HG03103 (cell line): ENCODE measurements at regions not wholly inside any gene's neighbourhood (a gene's known extent, or its start where the extent isn't known, plus 50 kb on each side); places are given as distances from the start of the nearest gene placed in this dataset.
A peak's percentile ranks its signal among the peaks of the same experiment; 100 is the strongest.

Source experiments
- ATAC-seq: cut with Tn5 transposase; IDR thresholded peaks from one replicate; pipeline ENCODE4 v1.9.1; 2021; ENCODE audit warnings: low read depth; ENCODE audit not compliant: unreplicated experiment

DNA sequence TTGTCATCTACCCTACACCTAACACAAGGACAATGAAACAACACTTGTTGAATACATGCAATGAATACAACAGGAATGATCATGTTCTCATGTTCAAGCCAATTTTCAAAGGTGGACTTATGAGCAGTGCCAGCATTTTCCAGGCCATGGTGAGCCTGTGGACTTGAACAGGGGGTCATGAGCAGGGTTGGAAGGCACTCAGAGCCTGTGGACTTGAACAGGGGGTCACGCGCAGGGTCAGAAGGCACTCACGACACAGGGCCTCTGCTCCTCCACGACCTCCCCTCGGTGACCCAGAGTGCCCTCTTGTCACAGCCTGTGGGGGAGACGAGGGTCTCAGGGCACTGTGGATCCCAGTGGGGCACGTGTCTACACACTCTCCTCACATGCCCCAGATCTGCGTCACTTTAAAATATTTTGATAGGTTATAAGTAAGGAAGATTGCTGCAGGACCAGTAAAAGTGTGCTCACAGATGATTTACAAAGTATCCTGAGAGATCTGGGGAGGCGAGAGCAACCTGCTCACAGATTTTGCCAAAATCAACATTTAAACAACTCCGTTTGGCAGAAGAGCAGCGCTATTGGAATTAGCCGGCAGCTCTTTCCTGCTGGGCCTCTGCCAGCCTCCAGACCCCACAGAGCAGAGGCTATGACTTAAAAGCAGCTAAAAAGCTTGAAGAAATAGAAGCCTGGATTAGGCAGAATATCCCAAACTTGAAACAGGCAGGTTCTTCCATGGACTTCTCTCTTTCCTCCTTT is 121.9 kb downstream of the TMEM18 start:
- no peak for ATAC-seq

DNA sequence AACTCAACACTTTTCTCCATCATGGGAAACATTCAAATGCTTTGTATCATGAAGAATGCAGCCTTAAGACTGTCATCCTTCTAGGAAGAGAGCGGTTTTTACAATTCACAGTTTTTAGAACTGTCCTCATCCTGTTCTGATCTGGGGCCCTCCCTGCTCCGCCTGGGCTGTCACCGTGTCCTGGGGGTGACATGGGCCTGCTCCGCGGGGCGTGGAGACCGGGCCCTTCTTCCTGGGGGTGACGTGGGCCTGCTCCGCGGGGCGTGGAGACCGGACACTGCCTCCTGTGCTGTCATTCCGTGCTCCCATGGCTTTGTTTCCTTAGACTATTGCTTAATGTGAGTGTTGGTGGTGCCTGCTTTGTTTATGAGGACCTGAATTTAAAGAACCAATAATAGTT is 122.8 kb downstream of the TMEM18 start:
- ATAC-seq: no peak

DNA sequence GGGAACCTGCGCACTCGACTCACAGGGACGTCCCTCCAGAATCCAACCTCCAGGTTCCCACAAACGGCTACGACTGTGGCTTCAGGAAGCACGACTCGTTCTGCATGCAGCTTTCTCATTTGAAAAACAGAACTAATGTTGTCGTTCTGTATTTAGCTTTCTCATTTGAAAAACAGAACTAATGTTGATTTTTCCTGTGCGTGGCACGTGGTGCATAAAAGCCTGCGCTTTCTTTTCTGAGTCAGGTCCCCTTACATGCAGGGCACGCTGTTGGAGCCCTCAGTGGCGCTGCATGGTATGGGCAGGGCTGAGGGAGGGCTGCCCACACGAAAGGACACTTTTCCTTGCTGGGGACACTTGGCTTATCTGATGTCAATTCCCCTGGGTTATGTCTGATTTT is 124.3 kb downstream of the TMEM18 start:
- no peak for ATAC-seq

DNA sequence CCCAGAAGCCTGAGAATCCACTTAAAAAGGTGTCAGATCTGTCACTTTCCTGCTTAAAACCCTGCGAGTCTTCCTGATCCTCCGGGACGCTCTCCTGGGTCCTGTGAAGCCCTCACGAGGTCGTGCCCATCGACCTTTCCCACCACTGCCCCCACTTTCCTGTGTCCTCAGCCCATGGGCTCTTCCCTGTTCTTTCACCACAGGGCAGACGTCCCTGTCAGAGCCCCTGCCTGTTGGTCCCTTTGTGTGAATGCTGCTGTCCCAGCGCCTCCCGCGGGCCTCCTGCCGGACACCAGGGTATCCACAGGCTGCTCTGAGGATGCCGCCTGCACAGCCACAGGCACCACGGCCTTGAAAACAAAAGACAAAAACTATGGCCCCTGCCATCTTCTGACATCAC is 125.6 kb downstream of the TMEM18 start:
- no peak for ATAC-seq

DNA sequence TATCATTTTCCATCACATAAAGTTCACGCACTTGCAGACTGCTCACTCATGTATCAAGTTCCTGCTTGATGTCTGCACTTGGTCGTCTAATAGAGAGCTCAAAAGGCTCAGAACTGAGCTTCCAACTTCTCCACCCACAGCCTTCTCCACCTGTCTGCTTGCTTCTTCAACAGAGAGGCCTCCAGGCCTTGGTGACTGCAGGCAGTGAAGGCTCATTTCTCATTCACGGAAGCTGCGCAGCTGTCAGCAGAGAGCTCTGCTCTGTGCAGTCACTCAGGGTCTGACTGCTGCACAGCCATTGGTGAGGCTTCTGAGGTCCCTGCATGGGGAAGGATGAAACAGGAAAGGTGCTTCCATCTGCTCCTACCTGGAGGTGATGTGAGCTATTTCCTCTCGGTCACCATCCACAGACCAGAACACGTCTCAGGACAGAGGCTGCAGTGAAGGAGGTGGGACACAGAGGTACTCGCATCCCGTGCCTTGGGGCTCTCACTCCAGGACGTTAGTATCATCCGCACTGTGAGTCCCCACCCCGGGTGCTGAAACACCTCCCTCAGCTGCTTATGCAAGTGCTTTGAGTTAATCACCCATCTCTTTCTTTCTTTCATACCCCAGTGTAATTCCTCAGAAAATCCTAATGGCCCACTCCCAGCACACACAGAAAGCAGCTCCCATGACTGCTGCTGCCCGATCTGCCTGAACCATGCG is 126.2 kb downstream of the TMEM18 start:
- no peak for ATAC-seq

DNA sequence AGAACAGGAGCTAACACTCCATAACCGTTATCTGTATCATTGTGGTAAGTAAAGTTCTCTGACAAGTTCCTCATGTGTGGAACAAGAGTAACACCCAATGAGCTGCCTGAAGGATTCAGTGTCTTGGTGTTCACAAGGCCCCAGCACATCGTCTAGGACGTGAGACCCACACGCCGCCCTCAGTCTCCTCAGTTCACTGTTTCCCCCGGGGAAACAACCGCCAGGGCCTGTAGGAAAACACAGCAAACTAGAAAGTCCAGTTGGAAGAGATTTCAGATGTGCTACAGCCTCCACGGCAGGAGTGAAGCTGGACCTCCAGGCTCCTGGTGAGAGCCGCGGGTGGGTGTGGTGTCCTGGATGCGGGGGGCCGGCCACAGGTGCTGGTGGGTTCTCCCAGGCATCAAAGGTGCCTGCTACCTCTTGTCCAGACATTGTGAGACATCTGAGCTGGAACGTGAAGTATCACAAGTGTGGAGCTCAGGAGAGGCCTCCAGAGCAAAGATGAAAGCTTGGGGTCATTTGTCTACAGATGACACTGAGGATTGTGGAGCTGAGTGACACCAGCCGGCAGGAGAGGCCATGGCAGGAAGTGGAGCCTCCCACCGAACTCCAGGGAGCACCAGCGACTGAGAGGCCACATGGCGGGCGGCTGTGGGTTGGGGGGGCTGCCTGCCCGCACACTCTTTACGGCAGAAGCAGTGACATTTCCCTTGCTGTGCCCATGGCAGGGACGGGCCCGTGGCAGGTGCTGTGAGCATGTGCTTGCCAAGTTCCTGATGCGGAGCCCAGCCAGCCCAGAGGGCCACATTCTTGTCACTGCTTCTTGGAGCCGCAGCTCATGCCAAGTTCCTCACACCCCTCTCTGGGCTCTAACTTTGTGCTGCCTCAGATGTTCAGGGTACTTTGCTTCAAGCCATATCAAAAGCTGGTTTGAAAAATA is 131.2 kb downstream of the TMEM18 start:
- ATAC-seq: no peak

DNA sequence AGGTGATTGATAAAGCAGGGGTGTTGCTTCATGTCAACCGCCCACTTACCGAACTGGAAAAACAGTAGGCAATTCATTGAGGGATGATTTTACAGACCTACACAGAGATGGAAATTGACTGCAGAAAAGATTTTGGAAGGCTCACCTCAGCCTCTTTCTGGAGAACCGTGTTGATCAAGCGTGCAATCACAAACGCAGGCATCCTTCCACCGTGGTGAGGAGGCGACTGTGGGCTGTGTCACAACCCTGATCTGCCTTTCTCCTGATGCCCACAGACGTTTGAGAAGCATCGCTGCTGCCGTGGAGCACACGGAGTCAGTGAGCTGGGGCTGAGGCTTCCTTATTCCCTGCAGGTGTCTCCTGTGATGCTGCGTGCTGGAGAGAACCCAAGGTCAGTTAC is 132.0 kb downstream of the TMEM18 start:
- ATAC-seq: no peak

DNA sequence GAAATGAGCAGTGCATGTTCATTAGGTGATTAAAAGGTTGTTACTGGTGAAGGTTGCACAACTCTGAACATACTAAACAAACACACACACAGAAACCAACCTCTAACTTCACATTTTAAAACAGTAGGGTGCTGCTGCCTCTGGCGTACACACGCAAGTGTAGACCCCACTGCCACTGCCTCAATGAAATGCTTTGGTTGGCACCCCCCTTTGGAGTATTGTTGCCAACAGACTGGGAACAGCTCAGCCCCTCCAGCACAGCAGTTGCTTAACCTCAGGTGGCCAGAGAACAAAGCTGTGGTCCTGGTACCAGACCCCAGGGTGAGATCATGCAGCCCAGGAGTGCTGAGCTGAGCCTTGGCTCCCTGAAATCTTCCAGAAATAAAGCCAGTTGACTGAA is 138.6 kb downstream of the TMEM18 start:
- no peak for ATAC-seq

DNA sequence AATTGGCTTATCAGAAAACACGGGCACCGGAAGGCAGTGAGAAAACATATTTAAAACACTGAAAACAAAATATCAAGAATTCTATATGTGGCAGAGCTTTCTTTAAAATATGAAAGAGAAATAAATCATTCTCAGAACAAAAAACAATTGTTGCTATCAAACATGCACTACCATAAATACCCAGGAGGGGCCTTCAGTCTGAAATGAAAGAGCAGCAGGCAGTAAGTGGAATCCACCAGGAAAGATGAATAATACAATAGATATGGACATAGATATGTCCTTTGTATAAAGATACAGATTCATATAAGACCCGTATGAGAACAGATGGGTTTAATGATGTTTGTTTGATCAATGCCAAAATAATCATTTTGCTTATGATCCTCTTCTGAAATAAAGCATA is 142.0 kb downstream of the TMEM18 start:
- no peak for ATAC-seq

DNA sequence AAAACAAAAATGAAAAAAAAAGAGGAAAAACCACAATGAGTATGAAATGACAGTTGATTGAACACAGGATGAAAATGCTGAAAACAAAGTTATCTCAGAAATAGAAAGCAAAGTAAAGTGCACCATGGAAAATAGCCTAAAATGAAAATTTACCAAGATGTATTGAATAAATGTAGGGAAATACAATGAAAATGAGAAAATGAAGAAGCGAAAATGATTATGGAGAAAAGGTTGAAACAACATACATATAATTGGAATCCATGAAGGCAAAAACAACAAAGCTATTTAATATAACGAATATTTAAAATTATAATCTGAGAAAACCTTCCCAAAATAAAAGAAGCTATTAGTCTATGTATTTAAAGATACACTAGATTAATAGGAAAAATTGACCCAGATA is 147.4 kb downstream of the TMEM18 start:
- ATAC-seq: no peak

DNA sequence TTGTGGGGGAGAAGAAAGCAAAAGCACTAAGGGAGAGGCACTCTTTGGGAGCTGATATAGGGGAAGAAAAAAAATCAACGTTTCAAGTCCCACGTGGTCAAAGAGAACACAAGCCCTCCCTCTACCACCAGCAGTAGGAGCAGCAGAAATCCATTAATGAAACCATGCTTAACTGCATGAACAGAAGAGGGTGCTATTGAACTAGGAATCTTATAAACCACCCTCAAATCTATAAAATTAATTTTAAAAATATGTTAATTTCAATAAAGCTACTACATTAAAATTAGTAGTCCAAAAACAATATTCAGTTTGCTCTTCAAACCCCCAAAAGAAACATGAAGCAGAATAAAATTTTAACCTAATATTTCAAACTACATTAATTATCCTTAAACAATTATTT is 147.8 kb downstream of the TMEM18 start:
- ATAC-seq: peak; percentile 56

DNA sequence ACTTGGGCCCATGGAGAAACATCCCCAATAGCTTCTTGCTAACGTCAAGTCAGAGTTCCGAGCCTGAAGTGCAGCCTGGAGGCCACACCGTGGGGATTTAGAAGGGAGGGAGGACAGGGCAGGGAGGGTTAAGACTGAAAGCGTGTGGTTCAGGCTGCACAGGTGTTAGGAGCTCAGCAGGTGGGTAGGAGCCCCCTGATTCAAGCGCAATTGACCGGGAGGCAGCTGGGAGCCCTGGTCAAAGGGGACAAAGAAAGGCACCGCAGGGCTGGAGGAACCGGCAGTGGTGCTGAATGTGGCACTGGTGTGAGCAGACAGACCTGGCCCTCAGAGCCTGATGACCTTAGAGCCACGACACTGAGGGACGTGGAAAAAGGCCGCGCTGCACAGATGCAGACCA is 149.6 kb downstream of the TMEM18 start:
- ATAC-seq: no peak

DNA sequence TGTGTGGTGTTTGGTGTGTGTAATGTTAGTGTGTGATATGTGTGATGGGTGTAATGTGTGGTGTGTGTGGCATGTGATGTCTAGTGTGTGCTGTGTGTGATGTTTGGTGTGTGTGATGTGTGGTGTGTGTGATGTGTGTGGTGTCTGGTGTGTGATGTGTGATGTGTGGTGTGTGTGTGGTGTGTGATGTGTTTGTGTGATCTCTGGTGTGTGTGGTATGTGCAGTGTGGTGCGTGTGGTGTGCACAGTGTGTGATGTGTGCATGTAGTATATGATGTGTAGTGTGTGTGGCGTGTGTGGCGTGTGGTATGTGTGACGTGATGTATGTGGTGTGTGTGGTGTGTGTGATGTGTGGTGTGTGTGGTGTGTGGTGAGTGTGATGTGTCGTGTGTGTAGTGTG is 150.3 kb downstream of the TMEM18 start:
- ATAC-seq: no peak

DNA sequence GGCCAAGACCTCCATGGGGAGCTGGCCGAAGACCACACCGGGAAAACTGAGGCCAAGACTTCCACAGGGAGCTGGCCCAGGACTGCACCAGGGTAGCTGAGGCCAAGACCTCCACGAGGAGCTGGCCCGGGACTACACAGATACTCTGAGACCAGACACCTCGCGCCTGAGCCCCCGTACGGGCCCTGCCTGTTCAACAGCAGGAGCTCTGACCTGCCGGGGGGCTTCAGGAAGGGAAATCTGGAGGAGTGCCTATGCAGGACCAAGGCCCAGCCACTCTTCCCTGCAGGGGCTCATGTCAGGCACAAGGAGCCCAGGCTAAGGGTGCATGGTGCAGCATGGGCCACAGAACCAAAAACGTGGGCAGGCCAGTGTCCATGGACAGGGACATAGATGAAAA is 151.6 kb downstream of the TMEM18 start:
- ATAC-seq: no peak

DNA sequence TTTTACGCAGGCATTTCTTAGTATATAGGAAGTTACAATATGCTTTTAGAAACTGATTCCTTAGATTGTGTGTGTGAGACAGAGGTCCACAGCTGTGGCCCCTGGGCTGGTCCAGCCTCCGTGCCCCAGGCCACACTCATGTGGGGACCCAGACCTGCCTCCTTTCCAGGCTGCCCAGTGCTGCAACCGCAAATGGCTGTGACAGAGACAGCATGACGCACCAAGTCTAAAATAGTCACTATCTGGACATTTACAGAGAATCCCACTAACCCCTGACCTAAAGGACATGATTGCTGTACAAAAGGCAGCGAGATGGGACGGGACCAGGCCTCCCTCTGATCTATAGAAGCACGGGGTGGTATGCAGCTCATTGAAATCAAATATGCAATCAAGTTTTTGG is 152.2 kb downstream of the TMEM18 start:
- no peak for ATAC-seq

DNA sequence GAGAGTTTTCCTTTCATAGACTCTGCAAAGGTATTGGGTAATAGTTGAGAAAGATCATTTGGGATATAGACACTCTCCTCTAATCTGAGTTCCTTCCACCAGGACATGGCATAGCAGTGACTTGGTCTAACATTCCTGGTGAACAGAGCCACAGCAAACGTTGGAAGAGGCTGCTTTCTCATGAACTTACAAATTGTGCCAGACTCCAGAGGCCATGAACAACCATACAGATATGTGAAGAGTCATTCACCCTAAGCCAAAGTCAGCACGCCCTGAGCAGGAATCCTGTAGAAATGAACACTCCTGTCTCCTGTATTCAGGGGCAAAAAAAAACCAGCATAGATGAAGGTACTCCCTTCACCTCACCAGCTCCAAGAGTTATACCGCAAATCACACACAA is 152.8 kb downstream of the TMEM18 start:
- no peak for ATAC-seq

DNA sequence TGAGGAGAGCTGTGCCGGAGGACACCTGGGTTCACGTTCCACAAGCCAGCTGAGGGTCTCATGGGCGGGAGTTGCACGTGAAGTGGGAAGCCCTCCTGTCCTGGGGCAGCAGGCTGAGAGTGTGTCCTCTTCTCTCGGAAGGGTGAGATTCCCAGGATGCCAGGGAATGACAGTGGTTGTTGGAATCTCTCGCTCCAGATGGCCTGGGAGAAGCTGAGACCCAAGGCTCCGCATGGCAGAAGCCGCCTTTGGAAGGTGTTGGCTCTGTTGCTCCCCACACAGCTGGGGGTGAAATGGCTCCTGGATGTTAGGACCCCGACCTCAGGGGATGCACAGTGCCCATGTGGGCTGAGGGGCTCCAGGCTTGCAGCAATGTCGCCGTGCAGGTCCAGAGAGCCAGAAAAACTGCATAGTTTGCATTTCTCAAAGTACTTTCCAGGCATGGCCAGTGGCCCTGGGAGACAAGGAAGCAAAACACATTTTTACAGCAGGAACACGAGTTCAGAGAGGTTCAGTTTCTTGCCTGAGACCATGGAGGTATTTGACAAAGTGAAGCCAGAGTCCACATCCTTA is 153.4 kb downstream of the TMEM18 start:
- ATAC-seq: no peak

DNA sequence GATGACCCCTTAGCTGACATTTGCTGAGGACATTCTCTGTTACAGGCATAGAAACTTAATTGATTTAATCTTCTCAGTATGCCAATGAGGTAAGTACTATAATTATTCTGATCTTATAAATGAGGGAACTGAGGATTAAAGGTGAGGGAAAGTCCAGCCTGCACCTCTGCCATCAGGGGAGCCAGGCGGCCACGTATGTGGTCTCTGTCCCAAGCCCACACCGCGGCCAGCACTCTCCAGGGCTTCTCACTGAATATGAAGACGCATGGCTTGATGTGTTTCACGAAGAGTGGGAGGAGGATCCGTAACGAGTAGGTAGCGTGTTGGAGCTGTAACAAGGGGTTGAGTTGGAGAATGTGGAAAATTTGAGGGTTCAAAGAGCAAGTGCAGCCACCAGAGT is 154.4 kb downstream of the TMEM18 start:
- no peak for ATAC-seq

DNA sequence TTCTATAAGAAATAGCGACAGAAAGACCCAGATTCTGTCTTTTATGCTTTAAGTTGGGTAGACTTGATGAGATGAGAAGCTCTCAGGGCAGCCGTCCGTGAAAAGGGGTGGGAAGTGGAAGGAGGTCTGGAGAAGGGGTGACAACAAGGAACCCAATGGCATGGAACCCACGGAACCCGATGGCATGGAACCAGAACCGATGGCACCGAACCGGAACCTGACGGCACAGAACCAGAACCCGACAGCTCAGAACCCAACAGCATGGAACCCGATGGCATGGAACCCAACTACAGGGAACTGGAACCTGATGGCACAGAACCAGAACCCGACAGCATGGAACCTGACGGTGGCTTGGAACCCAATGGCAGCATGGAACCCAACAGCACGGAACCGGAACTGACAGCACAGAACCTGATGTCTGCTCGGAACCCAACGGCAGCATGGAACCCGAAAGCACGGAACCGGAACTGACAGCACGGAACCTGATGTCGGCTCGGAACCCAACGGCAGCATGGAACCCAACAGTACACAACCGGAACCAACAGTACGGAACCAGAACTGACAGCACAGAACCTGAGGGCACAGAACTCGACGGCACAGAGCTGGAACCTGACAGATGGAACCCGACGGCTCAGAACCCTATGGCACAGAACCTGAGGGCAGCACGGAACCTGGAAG is 155.2 kb downstream of the TMEM18 start:
- no peak for ATAC-seq

DNA sequence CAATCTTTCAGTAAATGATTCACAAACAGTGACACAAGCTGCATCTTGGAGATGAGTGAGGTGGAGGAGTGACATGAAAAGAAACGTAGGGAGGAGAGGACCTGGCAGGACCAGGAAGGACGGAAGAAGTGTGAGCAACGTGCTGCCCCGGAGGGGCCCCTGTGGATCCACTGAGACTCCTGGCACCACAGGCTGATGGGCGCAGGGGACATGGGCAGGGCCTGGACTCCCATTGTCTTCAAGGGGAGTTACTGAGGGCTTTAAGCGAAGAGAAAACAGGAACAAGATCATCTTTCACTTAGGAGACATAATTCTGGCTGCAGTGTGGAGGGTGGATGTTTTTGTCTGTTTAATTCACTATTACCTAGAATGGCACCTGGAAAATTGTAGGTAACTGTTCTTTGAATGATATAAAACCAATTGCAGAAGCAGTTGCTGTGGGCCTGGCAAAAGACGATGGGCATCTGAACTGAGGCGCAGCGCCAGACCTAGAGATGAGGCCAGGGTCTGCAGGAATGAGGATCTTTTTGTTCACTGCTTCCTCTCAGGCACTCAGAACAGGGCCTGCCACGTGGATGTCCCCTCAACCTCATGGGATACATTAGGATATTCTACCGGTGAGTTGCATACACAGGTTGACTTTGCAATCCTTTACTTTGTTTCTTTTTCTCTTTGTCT is 156.4 kb downstream of the TMEM18 start:
- ATAC-seq: no peak
